IMR-90 (cell line): ENCODE measurements at regions not wholly inside any gene's neighbourhood (a gene's known extent, or its start where the extent isn't known, plus 50 kb on each side); places are given as distances from the start of the nearest gene placed in this dataset.

Experiments used
- ATAC-seq: fragments of 200-7000 bp; cut with Tn5 transposase; 2 replicates; pipeline ENCODE4 v1.9.1; 2020; ENCODE audit warnings: low read depth, mild to moderate bottlenecking, moderate library complexity
- BruUV-seq: library from RNA; stranded (reverse); fragments of 400-500 nt; replicated peaks from 2 replicates; lab custom pipeline; 2021; lab: Mats Ljungman, UMichigan
- CTCF ChIA-PET: fragments of 300-600 bp; formaldehyde crosslinking; extraction: SDS; loops from one replicate; lab custom pipeline; 2021; ENCODE audit warnings: antibody characterized with exemption; lab: Yijun Ruan, JAX
- POLR2A ChIA-PET: fragments of 300-600 bp; sonication (Branson Sonifier 250); formaldehyde crosslinking; loops from one replicate; lab custom pipeline; 2022; ENCODE audit warnings: antibody characterized with exemption; ENCODE audit not compliant: unreplicated experiment; lab: Charles Lee
- DNase-seq: peaks from one replicate; pipeline ENCODE4 v3.0.0; 2013
- H2AFZ ChIP-seq: replicated peaks from 2 replicates; pipeline ENCODE3; 2013; ENCODE audit warnings: low read length, mild to moderate bottlenecking; ENCODE audit not compliant: poor library complexity
- H2AK5ac ChIP-seq: 2 replicates; pipeline ENCODE4 v1.6.1; 2013; ENCODE audit warnings: low read depth, low read length, inconsistent platforms
- H2AK9ac ChIP-seq: replicated peaks from 2 replicates; pipeline ENCODE3; 2013; ENCODE audit warnings: mild to moderate bottlenecking, low read depth, low read length, moderate library complexity; ENCODE audit not compliant: poor library complexity
- H2BK120ac ChIP-seq: 2 replicates; pipeline ENCODE4 v1.6.1; 2013; ENCODE audit warnings: low read depth, low read length, inconsistent platforms
- H2BK15ac ChIP-seq: 3 replicates; pipeline ENCODE4 v1.6.1; 2013; ENCODE audit warnings: low read depth, low read length, inconsistent platforms
- H2BK20ac ChIP-seq: 2 replicates; pipeline ENCODE4 v1.6.1; 2013; ENCODE audit warnings: low read depth, mild to moderate bottlenecking, inconsistent platforms, low read length, moderate library complexity
- H2BK5ac ChIP-seq: 2 replicates; pipeline ENCODE4 v1.6.1; 2013; ENCODE audit warnings: mild to moderate bottlenecking, low read depth, low read length, inconsistent platforms; ENCODE audit not compliant: poor library complexity, severe bottlenecking
- H3K14ac ChIP-seq: replicated peaks from 2 replicates; pipeline ENCODE4 v1.6.1; 2013; ENCODE audit warnings: low read depth, low read length, inconsistent platforms
- H3K18ac ChIP-seq: 2 replicates; pipeline ENCODE4 v1.6.1; 2013; ENCODE audit warnings: low read depth, low read length, control low read depth
- H3K23ac ChIP-seq: 2 replicates; pipeline ENCODE4 v1.6.1; 2013; ENCODE audit warnings: low read depth, low read length, inconsistent platforms
- H3K27ac ChIP-seq: 2 replicates; pipeline ENCODE4 v1.5.1; 2013; ENCODE audit warnings: mild to moderate bottlenecking, control low read depth, low read length; ENCODE audit not compliant: insufficient read depth
- H3K27me3 ChIP-seq: 2 replicates; pipeline ENCODE4 v1.6.1; 2013; ENCODE audit warnings: low read length; ENCODE audit not compliant: control insufficient read depth, insufficient read depth
- H3K36me3 ChIP-seq: 2 replicates; pipeline ENCODE4 v1.6.1; 2013; ENCODE audit warnings: low read length, mixed read lengths; ENCODE audit not compliant: control insufficient read depth, insufficient read depth
- H3K4ac ChIP-seq: 2 replicates; pipeline ENCODE4 v1.6.1; 2013; ENCODE audit warnings: low read depth, low read length, inconsistent platforms
- H3K4me1 ChIP-seq: 2 replicates; pipeline ENCODE4 v1.6.1; 2013; ENCODE audit warnings: low read length, mixed read lengths; ENCODE audit not compliant: control insufficient read depth, insufficient read depth
- H3K4me2 ChIP-seq: 2 replicates; pipeline ENCODE4 v1.6.1; 2013; ENCODE audit warnings: low read depth, mild to moderate bottlenecking, control low read depth, low read length, moderate library complexity
- H3K4me3 ChIP-seq: 2 replicates; pipeline ENCODE4 v1.5.1; 2013; ENCODE audit warnings: low read depth, mild to moderate bottlenecking, control low read depth, low read length, moderate library complexity; ENCODE audit not compliant: insufficient read depth
- H3K56ac ChIP-seq: 2 replicates; pipeline ENCODE4 v1.6.1; 2013; ENCODE audit warnings: low read length, inconsistent platforms; ENCODE audit not compliant: insufficient read depth; ENCODE audit errors: extremely low read depth
- H3K79me1 ChIP-seq, 2 experiments: 2 replicates each; pipeline ENCODE4 v1.6.1; 2013; ENCODE audit warnings: low read length in 2 of 2, inconsistent platforms in 1 of 2, low read depth in 1 of 2
- H3K9ac ChIP-seq: 2 replicates; pipeline ENCODE4 v1.6.1; 2013; ENCODE audit warnings: low read depth, low read length, control low read depth
- H3K9me1 ChIP-seq: 2 replicates; pipeline ENCODE4 v1.6.1; 2013; ENCODE audit warnings: low read length, inconsistent platforms; ENCODE audit not compliant: insufficient read depth
- H3K9me3 ChIP-seq: 2 replicates; pipeline ENCODE4 v1.6.1; 2013; ENCODE audit warnings: low read length; ENCODE audit not compliant: control insufficient read depth, insufficient read depth
- H4K20me1 ChIP-seq: 2 replicates; pipeline ENCODE4 v1.6.1; 2013; ENCODE audit warnings: low read length, inconsistent platforms; ENCODE audit not compliant: insufficient read depth
- H4K5ac ChIP-seq: 2 replicates; pipeline ENCODE4 v1.6.1; 2013; ENCODE audit warnings: mild to moderate bottlenecking, low read depth, low read length, control low read depth
- H4K8ac ChIP-seq, 2 experiments: 2 replicates each; pipeline ENCODE4 v1.6.1; 2013; ENCODE audit warnings: low read depth in 2 of 2, low read length in 2 of 2, control low read depth in 1 of 2, inconsistent platforms in 1 of 2
- H4K91ac ChIP-seq: 2 replicates; pipeline ENCODE4 v1.6.1; 2013; ENCODE audit warnings: low read depth, low read length, inconsistent platforms; ENCODE audit not compliant: insufficient read depth
- CEBPB ChIP-seq: IDR thresholded peaks from 2 replicates; pipeline ENCODE4 v1.6.1; 2012; ENCODE audit warnings: low read depth, low read length, improper control_type of control experiment
- CHD1 ChIP-seq: IDR thresholded peaks from 2 replicates; pipeline ENCODE4 v1.6.1; 2012; ENCODE audit warnings: low read depth, low read length, improper control_type of control experiment
- NFE2L2 ChIP-seq: fragments of 150-350 bp; IDR thresholded peaks from 2 replicates; pipeline ENCODE4 v1.6.1; 2016; ENCODE audit warnings: low read depth, mild to moderate bottlenecking, low read length
- RAD21 ChIP-seq: IDR thresholded peaks from 2 replicates; pipeline ENCODE4 v1.6.1; 2012; ENCODE audit warnings: low read length, improper control_type of control experiment
- RCOR1 ChIP-seq: IDR thresholded peaks from 2 replicates; pipeline ENCODE4 v1.6.1; 2012; ENCODE audit warnings: mild to moderate bottlenecking, low read length, improper control_type of control experiment; ENCODE audit not compliant: insufficient replicate concordance
- SMC3 ChIP-seq: fragments of 150-350 bp; IDR thresholded peaks from 2 replicates; pipeline ENCODE4 v1.6.1; 2016; ENCODE audit warnings: low read depth, mild to moderate bottlenecking, antibody characterized with exemption, low read length, moderate library complexity
- WGBS, 2 experiments: methylation state at CpG; one replicate each; pipeline versions ENCODE4 v1.1.5 to v1.1.7; 2013; ENCODE audit warnings: missing lambda C conversion rate in 2 of 2; ENCODE audit not compliant: insufficient read length in 1 of 2; ENCODE audit errors: extremely low coverage in 2 of 2; 5-methylcytosine and 5-hydroxymethylcytosine counted together
- dilution Hi-C: fragments of 300-500 bp; cut with HindIII; formaldehyde crosslinking; loops from one replicate; pipeline ENCODE4 v1.14.3; 2018; ENCODE audit warnings: low sequenced_read_pairs; ENCODE audit not compliant: unreplicated experiment
- in situ Hi-C: fragments of 300-500 bp; cut with MboI; formaldehyde crosslinking; loops from 3 replicates; pipeline ENCODE4 v1.14.3; 2019; ENCODE audit warnings: low sequenced_read_pairs, inconsistent platforms, mixed read lengths
- intact Hi-C: fragments of 100-400 bp; cut with micrococcal nuclease; formaldehyde crosslinking; loops from 2 replicates; pipeline ENCODE4 v1.10.0; 2022
- TF ChIP-seq, protein P1 (sequence below): conservative IDR thresholded peaks from 2 replicates; pipeline ENCODE4 v1.5.1; 2012; ENCODE audit warnings: mild to moderate bottlenecking, low read depth, low read length, improper control_type of control experiment

DNA sequence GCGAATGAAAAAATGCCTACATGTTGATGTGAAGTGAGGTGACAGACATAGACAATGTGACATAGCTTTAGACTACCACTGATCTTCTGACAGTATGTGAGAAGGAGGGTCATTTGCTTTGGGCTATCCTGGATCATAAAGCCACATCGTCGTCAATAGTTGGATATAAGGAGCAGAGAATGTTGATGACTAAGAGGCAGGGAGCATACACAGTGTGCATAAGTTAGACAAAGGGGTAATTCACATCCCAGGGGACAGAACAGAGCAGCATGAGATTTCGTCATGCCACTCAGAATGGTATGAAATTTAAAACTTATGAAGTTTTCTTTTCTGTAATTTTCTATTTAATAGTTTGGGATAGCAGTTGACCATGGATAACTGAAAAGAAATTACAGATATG is 403.2 kb downstream of the DSC3 start:
- no peak overlapping the region for H3K4ac ChIP-seq
- no peak overlapping the region for H3K18ac ChIP-seq
- H2AK9ac ChIP-seq = no peak overlapping the region
- no peaks in the 10 kb centered on the region for H3K79me1 ChIP-seq
- H2BK20ac ChIP-seq = no peak overlapping the region
- in situ Hi-C loops = no loop called here
- H2AK5ac ChIP-seq = no peak overlapping the region
- no peak overlapping the region for H3K9ac ChIP-seq
- H3K23ac ChIP-seq = no peak overlapping the region
- no peak overlapping the region for H2AFZ ChIP-seq
- no peak overlapping the region for H2BK5ac ChIP-seq
- H2BK120ac ChIP-seq = no peak overlapping the region
- no peak overlapping the region for H3K56ac ChIP-seq
- H2BK15ac ChIP-seq = no peak overlapping the region
- no peak overlapping the region for H4K91ac ChIP-seq
- H4K5ac ChIP-seq = no peak overlapping the region
- H3K14ac ChIP-seq = no peak overlapping the region
- TF ChIP-seq CHD1 (no peak), NFE2L2 (no peak), RAD21 (no peak), CEBPB (no peak), RCOR1 (no peak), SMC3 (no peak)
- TF ChIP-seq, protein P1, sequence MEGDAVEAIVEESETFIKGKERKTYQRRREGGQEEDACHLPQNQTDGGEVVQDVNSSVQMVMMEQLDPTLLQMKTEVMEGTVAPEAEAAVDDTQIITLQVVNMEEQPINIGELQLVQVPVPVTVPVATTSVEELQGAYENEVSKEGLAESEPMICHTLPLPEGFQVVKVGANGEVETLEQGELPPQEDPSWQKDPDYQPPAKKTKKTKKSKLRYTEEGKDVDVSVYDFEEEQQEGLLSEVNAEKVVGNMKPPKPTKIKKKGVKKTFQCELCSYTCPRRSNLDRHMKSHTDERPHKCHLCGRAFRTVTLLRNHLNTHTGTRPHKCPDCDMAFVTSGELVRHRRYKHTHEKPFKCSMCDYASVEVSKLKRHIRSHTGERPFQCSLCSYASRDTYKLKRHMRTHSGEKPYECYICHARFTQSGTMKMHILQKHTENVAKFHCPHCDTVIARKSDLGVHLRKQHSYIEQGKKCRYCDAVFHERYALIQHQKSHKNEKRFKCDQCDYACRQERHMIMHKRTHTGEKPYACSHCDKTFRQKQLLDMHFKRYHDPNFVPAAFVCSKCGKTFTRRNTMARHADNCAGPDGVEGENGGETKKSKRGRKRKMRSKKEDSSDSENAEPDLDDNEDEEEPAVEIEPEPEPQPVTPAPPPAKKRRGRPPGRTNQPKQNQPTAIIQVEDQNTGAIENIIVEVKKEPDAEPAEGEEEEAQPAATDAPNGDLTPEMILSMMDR = no peak
- CTCF ChIA-PET = no interaction called here
- dilution Hi-C loops = no loop called here
- H3K9me1 ChIP-seq = no peaks in the 10 kb centered on the region
- H4K20me1 ChIP-seq = no peaks in the 10 kb centered on the region
- no peak overlapping the region for H3K4me3 ChIP-seq
- no peak for DNase-seq
- WGBS, 2 experiments = no CpG with 5 or more reads among the region's 4 CpGs
- H3K4me2 ChIP-seq = no peak overlapping the region
- ATAC-seq = no peak
- no peak overlapping the region for H4K8ac ChIP-seq
- no peaks in the 10 kb centered on the region for H3K4me1 ChIP-seq
- no peak overlapping the region for H3K27ac ChIP-seq
- H3K27me3 ChIP-seq = no peaks in the 10 kb centered on the region
- H3K36me3 ChIP-seq = no peaks in the 10 kb centered on the region
- intact Hi-C loops = no loop called here
- POLR2A ChIA-PET = no interaction called here
- peaks cover 6% of the 10 kb centered on the region; the same call in 1 of the 2 replicates for H3K9me3 ChIP-seq
- BruUV-seq = no TSS peak
